Sciatic nerve (tissue), 2 donors: ENCODE measurements at regions not wholly inside any gene's neighbourhood (a gene's known extent, or its start where the extent isn't known, plus 50 kb on each side); places are given as distances from the start of the nearest gene placed in this dataset.
"Not testable (repeated sequence)": the region's sequence is repeated elsewhere in the genome, so short reads cannot be mapped to it uniquely, and the experiment has no call there.

Experiments
- ATAC-seq: fragments of 200-7000 bp; cut with Tn5 transposase; one replicate; pipeline ENCODE4 v1.9.1; 2020; ENCODE audit warnings: mild to moderate bottlenecking, moderate library complexity
- DNase-seq: peaks from one replicate; pipeline ENCODE4 v3.0.0-alpha.2; 2020; ENCODE audit warnings: low spot score
- intact Hi-C: fragments of 100-400 bp; cut with DNase I; formaldehyde crosslinking; loops from one replicate; pipeline ENCODE4 v1.14.2; 2022
- donor health status: DM: no; HTN: no; CAD: no.
- donor health status: DM: no; HTN: no; CAD: no.

DNA sequence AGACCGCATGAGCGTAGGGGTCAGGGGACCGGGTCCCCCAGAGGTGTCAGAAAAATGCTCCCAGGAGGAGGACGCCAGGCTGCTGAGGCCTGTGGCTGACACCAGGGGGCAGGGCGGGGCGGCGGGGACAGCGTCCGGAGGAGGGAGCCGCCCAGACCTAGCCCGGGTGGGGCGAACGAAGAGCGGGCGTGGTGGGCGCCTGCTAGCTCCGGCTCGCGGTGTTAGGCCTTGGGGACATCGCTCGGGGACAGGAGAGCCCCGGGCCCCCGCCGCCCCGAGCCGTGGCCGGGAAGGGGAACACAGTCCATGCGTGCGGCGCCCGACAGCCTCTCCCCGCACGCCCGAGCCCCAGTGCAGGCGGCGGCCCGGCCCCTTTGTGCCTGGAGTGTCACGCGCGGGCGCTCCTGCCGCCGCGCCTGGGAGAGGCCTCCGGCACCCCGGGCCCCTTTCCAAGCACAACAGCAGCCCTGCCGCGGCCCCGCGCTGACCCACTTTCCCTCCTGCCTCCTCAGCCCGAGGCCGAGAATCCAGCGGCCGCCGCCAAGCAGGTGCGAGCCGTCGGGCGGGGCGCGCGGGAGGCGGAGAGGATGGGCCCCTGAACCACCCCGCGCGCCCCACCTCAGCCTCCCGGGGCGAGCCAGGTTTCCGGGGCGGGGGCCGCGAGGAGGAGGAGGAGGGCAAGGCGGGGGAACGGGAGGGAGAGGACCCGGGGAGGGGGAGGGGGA, 111.0 kb upstream of the KLF13 start:
- peak; percentile 89 for DNase-seq
- peak; percentile 73 for ATAC-seq
- intact Hi-C loops = loop anchor here (5.0 to 10.0 kb wide), 2 partner anchors 109 to 272 kb away; partner anchors contain the start of gene KLF13

GRCh38 chr15:31216215-31216911, 110.3 kb upstream of the KLF13 start:
- intact Hi-C loops = loop anchor here (5.0 to 10.0 kb wide), 2 partner anchors 108 to 271 kb away; partner anchors contain the start of gene KLF13
- peak; percentile 92 for DNase-seq
- ATAC-seq = peak; percentile 90

- no peak for ATAC-seq
- intact Hi-C loops = loop anchor here (5.0 to 10.0 kb wide), 2 partner anchors 108 to 270 kb away; partner anchors contain the start of gene KLF13
- DNase-seq = no peak
Measured at GRCh38 chr15:31217067-31217466, 109.6 kb upstream of the KLF13 start.

DNA sequence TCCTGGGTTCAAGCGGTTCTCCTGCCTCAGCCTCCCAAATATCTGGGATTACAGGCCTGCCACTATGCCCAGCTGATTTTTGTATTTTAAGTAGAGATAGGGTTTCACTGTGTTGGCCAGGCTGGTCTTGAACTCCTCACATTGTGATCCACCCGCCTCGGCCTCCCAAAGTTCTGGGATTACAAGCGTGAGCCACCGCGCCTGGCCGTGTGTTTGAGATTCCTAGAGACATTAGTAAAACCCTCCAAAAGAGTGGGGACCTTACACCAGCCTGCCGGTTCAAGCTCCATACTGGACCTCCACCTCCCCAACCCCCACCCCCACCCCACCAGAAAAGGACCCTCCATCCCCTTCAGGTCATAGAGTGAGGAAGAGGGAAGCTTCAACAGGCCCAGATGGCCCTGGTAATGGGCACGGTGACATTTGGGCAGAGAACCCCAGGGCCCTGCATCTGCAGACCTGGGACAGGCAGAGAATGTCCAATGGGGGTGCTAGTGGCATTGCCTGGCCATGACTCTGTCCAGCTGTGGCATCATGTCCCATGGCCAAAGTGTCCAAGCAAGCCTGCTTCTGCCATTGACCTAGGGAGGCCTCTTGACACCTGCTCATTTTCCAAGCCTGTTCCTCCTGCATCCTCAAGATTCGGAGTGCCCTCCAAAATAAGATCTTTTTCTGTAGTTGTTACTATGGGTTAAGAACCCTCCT, 108.9 kb upstream of the KLF13 start:
- ATAC-seq (no peak), DNase-seq (no peak)
- intact Hi-C loops = loop anchor here (5.0 to 10.0 kb wide), 2 partner anchors 107 to 270 kb away; partner anchors contain the start of gene KLF13

GRCh38 chr15:31219221-31219620, 107.4 kb upstream of the KLF13 start:
- no peak for DNase-seq
- intact Hi-C loops = loop anchor here (5.0 to 10.0 kb wide), 2 partner anchors 106 to 268 kb away; partner anchors contain the start of gene KLF13
- no peak for ATAC-seq

DNA sequence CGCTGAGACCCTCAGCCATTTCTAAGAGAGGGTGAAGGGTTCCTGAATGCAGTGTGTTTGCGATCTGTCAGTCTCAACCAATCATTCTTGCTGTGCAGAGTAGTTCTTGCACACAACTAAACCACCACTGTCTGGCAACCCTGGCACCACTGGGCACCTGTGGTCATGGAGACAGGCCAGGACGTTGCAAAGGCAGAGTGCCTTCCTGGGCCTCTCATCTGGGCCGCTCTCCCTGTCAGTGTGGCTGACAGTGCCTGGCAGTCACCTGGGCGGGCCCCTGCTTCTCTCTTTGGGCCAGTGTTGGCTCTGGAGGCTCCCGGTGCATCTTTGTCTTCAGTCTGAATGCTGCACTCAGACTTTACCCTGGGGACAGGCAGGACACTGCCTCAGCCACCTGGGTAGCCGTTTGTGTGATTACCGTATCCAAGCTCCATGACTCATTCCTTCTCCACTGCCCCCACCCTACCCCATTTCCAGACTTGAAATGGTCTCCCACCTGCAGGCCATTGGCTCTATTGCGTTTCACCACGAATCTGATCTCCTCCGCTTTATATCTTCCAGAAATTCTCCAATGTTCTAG, 104.6 kb upstream of the KLF13 start:
- intact Hi-C loops = no loop called here
- ATAC-seq (no peak), DNase-seq (no peak)

DNA sequence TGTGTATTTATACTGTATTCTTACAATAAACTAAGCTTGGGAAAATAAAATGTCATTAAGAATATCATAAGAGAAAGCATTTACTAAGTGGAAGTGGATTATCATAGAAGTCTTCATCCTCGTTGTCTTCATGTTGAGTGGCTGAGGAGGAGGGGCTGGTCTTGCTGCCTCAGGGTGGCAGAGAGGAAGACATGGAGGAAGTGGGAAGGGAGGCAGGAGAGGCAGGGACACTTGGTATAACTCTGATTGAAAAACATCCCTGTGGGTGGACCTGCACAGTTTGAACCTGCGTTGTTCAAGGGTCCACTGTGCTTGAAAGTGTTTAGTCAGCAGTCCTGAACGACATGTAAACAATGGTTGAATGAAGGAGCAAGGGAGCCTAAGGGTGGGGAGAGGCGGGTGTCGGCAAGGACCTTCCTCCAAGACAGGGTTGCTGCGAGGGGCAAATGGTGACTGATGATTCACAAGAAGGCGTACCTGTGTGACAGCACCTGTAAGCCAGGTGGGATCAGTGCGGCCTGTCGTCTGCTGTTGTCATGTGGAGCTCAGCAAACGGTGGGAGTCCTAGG, 103.8 kb upstream of the KLF13 start:
- ATAC-seq (peak; percentile 19), DNase-seq (no peak)
- intact Hi-C loops = no loop called here

DNA sequence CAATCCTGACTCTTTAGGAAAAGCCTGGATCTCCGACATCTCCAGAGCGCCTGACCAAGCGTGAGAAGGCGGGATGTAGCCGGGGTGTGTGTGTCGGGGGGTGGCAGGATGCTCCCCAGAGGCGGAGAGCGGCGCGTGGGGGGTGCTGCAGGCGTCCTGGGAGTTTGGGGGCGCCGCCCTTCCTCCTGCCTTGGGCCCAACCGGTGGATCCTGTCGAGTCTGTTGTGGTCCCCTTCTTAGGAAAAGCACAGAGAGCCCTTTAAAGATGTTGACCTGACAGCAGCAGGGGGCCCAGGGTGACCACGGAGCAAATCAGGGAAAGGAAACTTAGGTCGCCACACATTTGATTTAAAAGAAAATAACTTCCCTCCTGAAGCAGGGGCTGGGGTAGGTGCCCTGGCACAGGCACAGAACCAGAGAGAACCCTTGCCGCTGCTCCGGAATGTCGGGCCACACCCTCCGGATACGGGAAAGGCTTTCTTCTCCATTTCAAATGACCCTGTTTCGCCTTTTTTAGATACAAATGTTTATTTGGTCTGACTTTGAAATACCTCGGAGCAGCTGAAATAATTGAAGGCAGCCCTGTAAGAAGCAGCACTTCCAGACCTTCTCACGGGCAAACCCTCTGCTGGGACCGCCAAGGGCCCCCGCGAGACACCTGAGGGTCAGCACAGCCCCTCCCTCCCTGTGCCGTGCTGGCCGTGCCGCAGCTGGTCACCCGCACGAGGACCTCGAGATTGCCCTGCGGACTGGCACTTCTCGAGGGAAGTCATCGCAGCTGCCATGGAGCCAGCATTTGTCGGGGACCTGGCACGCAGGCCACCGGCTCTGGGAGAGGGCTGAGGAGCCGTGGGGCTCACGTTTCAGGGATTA, 102.9 kb upstream of the KLF13 start:
- DNase-seq (no peak), ATAC-seq (peak; percentile 61)
- intact Hi-C loops = no loop called here

DNA sequence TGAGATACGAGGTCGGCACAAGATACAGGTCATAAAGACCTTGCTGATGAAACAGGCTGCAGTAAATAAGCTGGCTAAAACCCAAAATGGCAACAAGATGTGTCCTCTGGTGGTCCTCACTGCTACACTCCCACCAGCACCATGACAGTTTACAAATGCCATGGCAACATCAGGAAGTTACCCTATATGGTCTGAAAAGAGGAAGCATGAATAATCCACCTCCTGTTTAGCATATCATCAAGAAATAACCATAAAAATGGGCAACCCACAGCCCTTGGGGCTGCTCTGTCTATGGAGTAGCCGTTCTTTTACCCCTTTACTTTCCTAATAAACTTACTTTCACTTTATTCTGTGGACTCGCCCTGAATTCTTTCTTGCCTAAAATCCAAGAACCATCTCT, 102.0 kb upstream of the KLF13 start:
- intact Hi-C loops, ATAC-seq: not testable (repeated sequence)
- peak; percentile 3 for DNase-seq

GRCh38 chr15:31225356-31225955, 101.2 kb upstream of the KLF13 start:
- intact Hi-C loops = no loop called here
- peak; percentile 49 for DNase-seq
- ATAC-seq = no peak

DNA sequence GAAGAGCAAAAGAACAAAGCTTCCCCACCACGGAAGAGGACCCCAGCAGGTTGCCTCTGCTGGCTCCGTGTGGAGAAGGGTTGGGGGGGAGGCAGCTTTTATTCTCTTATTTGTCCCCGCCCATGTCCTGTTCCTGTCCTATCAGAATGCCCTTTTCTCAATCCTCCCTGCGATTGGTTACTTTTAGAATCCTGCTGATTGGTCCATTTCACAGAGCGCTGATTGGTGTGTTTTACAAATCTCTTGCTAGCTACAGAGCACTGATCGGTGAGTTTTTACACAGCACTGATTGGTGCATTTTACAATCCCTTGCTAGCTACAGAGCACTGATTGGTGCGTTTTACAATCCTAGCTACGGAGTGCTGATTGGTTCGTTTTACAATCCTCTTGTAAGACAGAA, 100.6 kb upstream of the KLF13 start:
- ATAC-seq (no peak), DNase-seq (peak; percentile 5)
- intact Hi-C loops = no loop called here

DNA sequence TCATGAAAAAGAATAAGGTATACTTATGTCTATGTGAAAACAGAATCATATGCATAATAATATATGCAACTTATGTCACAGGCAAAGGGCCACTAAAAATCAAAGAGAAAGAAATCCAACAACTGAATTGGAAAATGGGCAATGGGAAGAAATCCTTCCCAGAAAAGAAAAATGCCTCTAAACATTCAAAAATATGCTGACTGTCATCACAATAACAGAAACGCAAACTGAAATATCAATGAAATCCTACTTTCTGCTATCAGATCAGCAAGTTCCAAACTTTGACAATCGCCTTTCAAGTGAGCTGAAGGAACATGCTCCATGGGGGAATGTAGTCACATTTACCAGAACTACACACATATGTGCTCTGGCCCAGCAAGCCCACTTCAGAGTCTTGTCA, 99.4 kb upstream of the KLF13 start:
- ATAC-seq (no peak), DNase-seq (peak; percentile 5)
- intact Hi-C loops = no loop called here

DNA sequence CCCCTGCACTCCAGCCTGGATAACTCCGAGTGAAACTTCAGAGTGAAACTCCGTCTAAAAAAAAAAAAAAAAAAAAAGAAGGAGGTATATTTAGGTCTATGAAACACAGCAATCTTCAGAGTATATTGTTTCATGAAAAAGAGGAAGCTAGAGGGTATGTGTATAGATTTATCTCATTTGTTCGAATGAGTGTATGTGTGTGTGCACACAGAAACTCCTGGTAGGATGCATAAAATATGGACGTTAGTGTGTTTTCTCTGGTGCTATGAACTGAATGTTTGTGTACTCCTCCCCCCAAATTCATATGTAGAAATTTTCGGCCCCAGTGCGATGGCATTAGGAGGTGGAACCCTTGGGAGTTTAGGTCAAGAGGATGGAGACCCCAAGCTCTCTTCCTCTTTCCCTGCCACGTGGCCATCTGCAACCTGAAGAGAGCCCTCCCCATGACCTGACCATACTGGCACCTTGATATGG, 98.6 kb upstream of the KLF13 start:
- intact Hi-C loops = no loop called here
- ATAC-seq = no peak

GRCh38 chr15:31228980-31229826, 97.4 kb upstream of the KLF13 start:
- ATAC-seq = no peak
- intact Hi-C loops = no loop called here
- peak; percentile 39 for DNase-seq

More for the DNA sequence above, 98.6 kb upstream of the KLF13 start:
- peak; percentile 14 for DNase-seq

DNA sequence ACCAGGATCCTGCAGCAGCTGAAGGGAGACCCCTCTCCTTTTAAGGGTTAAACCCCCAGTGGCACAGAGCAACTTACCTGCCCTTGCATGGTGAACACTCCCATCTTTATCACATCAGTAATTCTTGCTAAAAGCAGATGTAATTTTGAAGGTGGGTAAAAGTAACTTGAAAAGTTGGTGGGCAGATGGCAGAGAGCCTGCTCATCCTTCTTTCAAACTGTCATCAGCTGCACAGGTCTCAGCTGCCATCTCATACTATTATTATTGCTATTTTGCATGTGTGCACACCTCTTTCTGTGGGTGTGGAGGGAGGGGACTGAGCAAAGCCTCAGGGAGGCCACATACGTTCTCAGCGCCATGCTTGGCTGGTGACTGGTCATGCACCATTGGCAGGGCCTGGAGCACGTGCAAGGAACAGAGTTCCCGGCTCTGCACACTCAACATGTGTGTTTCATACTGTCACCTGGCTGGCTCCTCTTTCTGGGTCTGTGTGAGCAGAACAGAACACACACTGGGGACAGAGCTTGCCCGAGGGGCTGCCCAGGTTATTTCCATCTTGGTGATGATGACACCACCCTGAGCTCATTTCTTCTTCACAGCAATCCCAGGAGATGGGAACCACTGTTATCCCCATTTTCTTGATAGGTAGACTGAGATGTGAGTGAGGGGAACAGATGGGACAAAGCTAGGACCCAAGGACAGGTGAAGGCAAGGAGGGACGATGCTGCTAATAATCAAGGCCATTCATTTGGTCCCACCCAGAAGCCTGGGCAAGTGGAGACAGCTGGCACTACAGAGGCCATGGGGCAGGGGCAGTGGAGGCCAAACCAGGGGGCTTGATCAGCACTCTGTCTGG, 95.8 kb upstream of the KLF13 start:
- ATAC-seq = no peak
- peak; percentile 47 for DNase-seq
- intact Hi-C loops = no loop called here

DNA sequence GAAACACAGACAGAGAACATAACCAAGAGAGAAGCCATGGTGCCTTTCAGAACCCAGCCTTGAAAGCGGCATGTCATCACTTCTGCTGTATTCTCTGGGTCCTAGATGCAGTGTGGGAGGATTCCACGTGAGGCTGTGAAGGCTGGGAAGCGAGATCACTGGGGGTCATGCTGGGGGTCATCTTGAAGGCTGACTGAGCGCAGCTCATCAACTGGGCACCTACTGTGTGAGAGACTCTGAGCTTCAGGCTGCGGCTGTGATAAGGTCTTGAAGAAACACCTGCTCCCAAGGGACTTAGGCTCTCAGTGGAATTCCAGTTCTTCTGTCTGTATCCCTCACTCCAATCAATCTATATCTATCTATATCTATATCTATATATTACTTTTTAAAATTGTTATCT, 91.8 kb upstream of the KLF13 start:
- no peak for ATAC-seq
- DNase-seq = no peak
- intact Hi-C loops = no loop called here
